ENCODE measurements at regions not wholly inside any gene's neighbourhood (a gene's known extent, or its start where the extent isn't known, plus 50 kb on each side); places are given as distances from the start of the nearest gene placed in this dataset.

DNA sequence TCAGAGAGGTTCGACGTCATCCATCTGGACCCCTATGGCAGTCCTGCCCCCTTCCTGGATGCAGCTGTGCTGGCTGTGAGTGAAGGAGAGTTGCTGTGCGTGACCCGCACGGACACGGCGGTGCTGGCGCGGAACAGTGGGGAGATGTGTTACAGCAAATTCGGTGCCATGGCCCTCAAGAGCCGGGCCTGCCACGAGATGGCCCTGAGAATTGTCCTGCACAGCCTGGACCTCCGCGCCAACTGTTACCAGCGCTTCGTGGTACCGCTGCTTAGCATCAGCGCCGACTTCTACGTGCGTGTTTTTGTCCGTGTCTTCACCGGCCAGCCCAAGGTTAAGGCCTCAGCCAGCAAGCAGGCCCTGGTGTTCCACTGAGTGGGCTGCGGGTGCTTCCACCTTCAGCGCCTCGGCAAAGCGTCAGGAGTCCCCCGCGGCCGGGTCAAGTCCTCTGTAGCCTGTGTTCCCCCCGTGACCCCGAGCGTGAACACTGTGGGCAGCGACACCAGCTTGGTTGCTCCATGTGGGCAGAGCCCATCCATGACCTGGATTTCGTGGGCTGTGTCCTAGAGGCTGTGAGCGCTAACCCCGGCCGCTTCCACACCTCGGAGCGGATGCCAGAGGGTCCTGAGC is 186.7 kb upstream of the SLITRK2 start:
- no peak overlapping the region for H3K4me3 ChIP-seq
- intact Hi-C loops (cut with DNase I; ENCODE audit: low total_unique reads): no loop called here
- H3K27me3 ChIP-seq: no peaks in the 10 kb centered on the region
- no peak for DNase-seq
- H3K36me3 ChIP-seq: no peaks in the 10 kb centered on the region
- no peaks in the 10 kb centered on the region for H3K9me3 ChIP-seq
- TF ChIP-seq, protein P1, sequence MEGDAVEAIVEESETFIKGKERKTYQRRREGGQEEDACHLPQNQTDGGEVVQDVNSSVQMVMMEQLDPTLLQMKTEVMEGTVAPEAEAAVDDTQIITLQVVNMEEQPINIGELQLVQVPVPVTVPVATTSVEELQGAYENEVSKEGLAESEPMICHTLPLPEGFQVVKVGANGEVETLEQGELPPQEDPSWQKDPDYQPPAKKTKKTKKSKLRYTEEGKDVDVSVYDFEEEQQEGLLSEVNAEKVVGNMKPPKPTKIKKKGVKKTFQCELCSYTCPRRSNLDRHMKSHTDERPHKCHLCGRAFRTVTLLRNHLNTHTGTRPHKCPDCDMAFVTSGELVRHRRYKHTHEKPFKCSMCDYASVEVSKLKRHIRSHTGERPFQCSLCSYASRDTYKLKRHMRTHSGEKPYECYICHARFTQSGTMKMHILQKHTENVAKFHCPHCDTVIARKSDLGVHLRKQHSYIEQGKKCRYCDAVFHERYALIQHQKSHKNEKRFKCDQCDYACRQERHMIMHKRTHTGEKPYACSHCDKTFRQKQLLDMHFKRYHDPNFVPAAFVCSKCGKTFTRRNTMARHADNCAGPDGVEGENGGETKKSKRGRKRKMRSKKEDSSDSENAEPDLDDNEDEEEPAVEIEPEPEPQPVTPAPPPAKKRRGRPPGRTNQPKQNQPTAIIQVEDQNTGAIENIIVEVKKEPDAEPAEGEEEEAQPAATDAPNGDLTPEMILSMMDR (IDR thresholded peaks at IDR 0.05): no peak
- no peaks in the 10 kb centered on the region for H3K4me1 ChIP-seq
- no peak overlapping the region for H3K27ac ChIP-seq

DNA sequence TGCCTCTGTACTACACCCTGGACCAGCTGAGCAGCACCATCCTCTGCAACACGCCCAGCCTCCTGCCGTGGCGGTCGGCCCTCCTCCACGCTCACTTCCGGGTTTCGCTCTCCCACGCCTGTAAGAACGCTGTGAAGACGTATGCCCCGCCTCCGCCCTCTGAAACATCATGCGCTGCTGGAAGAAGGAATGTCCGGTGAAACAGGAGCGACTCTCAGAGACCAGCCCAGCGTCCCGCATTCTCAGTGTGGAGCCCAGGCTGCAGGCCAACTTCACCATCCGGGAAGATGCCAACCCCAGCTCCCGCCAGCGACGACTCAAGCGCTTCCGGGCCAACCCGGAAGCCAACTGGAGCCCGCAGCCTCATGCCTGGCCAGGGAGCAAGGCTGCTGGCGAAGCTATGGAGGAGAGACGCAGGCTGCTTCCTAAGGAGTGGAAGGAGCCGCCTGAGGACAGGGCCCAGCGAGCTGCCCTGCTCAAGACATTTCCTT is 186.1 kb upstream of the SLITRK2 start:
- Histone ChIP-seq H3K27ac (no peak overlapping the region), H3K9me3 (no peaks in the 10 kb centered on the region), H3K4me1 (no peaks in the 10 kb centered on the region), H3K36me3 (no peaks in the 10 kb centered on the region), H3K27me3 (no peaks in the 10 kb centered on the region), H3K4me3 (no peak overlapping the region)
- intact Hi-C loops (cut with DNase I; ENCODE audit: low total_unique reads): no loop called here
- no peak for DNase-seq
- TF ChIP-seq, protein P1 (IDR thresholded peaks at IDR 0.05): no peak

DNA sequence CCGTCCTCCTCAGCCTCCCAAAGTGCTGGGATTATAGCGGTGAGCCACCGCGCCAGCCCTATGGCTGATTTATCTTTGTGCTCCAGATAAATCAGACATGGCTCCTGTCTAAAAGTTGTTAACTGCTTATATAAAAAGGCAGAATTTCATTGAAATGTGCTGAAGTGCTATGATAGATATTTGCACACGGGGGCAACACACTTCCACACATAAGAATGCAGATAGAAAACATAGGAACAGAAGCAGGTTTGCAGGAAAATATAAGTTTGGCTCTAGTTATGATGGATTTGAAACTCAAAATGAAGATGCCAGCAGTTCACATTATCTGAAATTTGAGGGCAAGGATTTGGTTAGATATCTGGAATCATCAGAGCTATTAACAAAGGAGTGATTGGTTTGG is 163.1 kb upstream of the SLITRK2 start:
- Histone ChIP-seq H3K36me3 (no peaks in the 10 kb centered on the region), H3K27me3 (no peaks in the 10 kb centered on the region), H3K27ac (no peak overlapping the region), H3K4me1 (no peaks in the 10 kb centered on the region), H3K4me3 (no peak overlapping the region), H3K9me3 (peaks cover 0 to 3% (median 0%) of the 10 kb centered on the region in 3 donors)
- no peak for DNase-seq
- intact Hi-C loops (cut with DNase I; ENCODE audit: low total_unique reads): no loop called here
- TF ChIP-seq, protein P1 (IDR thresholded peaks at IDR 0.05): no peak

DNA sequence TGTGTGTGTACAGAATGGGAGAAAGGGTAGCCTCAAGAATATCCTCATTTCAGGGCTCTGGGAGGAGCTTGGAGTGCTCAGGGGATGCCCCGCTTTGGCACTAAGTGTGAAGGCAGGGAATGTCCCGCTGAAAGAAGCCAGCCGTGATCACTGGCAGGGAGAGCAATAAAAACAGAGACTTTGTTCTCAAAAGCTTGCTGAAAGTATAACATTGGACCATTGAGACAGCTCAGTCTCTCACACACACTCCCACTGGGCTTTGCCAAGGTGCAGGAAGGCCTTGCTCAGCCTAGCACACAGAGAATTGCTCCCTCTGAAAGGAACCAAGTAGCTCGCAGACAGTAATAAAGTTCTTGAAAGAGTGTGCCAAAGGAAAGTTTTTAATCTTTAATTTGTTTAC is 143.8 kb upstream of the SLITRK2 start:
- Histone ChIP-seq H3K36me3 (no peaks in the 10 kb centered on the region), H3K9me3 (no peaks in the 10 kb centered on the region), H3K27ac (no peak overlapping the region), H3K4me3 (no peak overlapping the region), H3K4me1 (no peaks in the 10 kb centered on the region), H3K27me3 (no peaks in the 10 kb centered on the region)
- TF ChIP-seq, protein P1 (IDR thresholded peaks at IDR 0.05): no peak
- no peak for DNase-seq
- intact Hi-C loops (cut with DNase I; ENCODE audit: low total_unique reads): no loop called here

GRCh38 chrX:145677109-145677817 is 140.4 kb upstream of the SLITRK2 start:
- H3K4me1 ChIP-seq: no peaks in the 10 kb centered on the region
- no peaks in the 10 kb centered on the region for H3K27me3 ChIP-seq
- H3K4me3 ChIP-seq: no peak overlapping the region
- no peak for DNase-seq
- no peaks in the 10 kb centered on the region for H3K9me3 ChIP-seq
- TF ChIP-seq, protein P1 (IDR thresholded peaks at IDR 0.05): no peak
- no peaks in the 10 kb centered on the region for H3K36me3 ChIP-seq
- H3K27ac ChIP-seq: no peak overlapping the region
- intact Hi-C loops (cut with DNase I; ENCODE audit: low total_unique reads): no loop called here

Measured in tibial artery (tissue), 4 donors.